MM.1S (cell line): ENCODE measurements at regions not wholly inside any gene's neighbourhood (a gene's known extent, or its start where the extent isn't known, plus 50 kb on each side); places are given as distances from the start of the nearest gene placed in this dataset.

Experiments used
- DNase-seq: peaks from one replicate; pipeline ENCODE4 v3.0.0-alpha.2; 2015
- H2AFZ ChIP-seq: fragments of 300-600 bp; sonication (generic); 2 replicates; pipeline ENCODE4 v1.6.0; 2016; ENCODE audit warnings: antibody characterized with exemption, low read length
- H3F3A ChIP-seq: fragments of 300-600 bp; sonication (generic); 2 replicates; pipeline ENCODE4 v1.6.1; 2016; ENCODE audit warnings: mild to moderate bottlenecking, antibody characterized with exemption, low read length, moderate library complexity, mixed read lengths; ENCODE audit not compliant: insufficient read depth
- H3K27ac ChIP-seq: fragments of 300-600 bp; sonication (generic); 2 replicates; pipeline ENCODE4 v1.5.1; 2016; ENCODE audit warnings: mild to moderate bottlenecking, low read length
- H3K27me3 ChIP-seq: fragments of 300-600 bp; sonication (generic); replicated peaks from 2 replicates; pipeline ENCODE4 v1.6.0; 2016; ENCODE audit warnings: low read length; ENCODE audit not compliant: insufficient read depth
- H3K36me3 ChIP-seq: fragments of 300-600 bp; sonication (generic); replicated peaks from 2 replicates; pipeline ENCODE4 v1.6.1; 2016; ENCODE audit warnings: mild to moderate bottlenecking, low read length, mixed read lengths; ENCODE audit not compliant: insufficient read depth
- H3K4me1 ChIP-seq: fragments of 300-600 bp; sonication (generic); 2 replicates; pipeline ENCODE4 v1.6.1; 2016; ENCODE audit warnings: low read length, mixed read lengths
- H3K4me2 ChIP-seq: fragments of 300-600 bp; sonication (generic); 2 replicates; pipeline ENCODE4 v1.6.0; 2016; ENCODE audit warnings: low read depth, low read length
- H3K4me3 ChIP-seq: fragments of 300-600 bp; sonication (generic); 2 replicates; pipeline ENCODE4 v1.5.1; 2016; ENCODE audit warnings: low read length, mixed read lengths
- H3K79me2 ChIP-seq: fragments of 300-600 bp; sonication (generic); 2 replicates; pipeline ENCODE4 v1.6.1; 2016; ENCODE audit warnings: mixed run types, low read length, mixed read lengths
- H3K9ac ChIP-seq: fragments of 300-600 bp; sonication (generic); 2 replicates; pipeline ENCODE4 v1.6.1; 2016; ENCODE audit warnings: low read length, mixed read lengths
- H3K9me2 ChIP-seq: fragments of 300-600 bp; sonication (generic); replicated peaks from 2 replicates; pipeline ENCODE4 v1.6.1; 2016; ENCODE audit warnings: mild to moderate bottlenecking, low read length, mixed read lengths; ENCODE audit not compliant: insufficient read depth
- H3K9me3 ChIP-seq: fragments of 300-600 bp; sonication (generic); replicated peaks from 2 replicates; pipeline ENCODE4 v1.6.1; 2016; ENCODE audit warnings: mild to moderate bottlenecking, low read length, mixed read lengths; ENCODE audit not compliant: insufficient read depth
- H4K20me1 ChIP-seq: fragments of 300-600 bp; sonication (generic); 2 replicates; pipeline ENCODE4 v1.6.1; 2016; ENCODE audit warnings: mild to moderate bottlenecking, low read length, moderate library complexity, mixed read lengths; ENCODE audit not compliant: insufficient read depth
- EZH2 ChIP-seq: fragments of 300-600 bp; sonication (generic); optimal IDR thresholded peaks from 2 replicates; pipeline ENCODE3; 2017; ENCODE audit warnings: low read depth, mild to moderate bottlenecking, antibody characterized with exemption, low read length, mixed read lengths
- EZH2phosphoT487 ChIP-seq: fragments of 300-600 bp; sonication (generic); IDR thresholded peaks from 2 replicates; pipeline ENCODE4 v1.6.1; 2018; ENCODE audit warnings: antibody characterized with exemption, low read length
- TF ChIP-seq, protein P1 (sequence below): fragments of 300-600 bp; sonication (generic); IDR thresholded peaks from 2 replicates; pipeline ENCODE4 v1.5.1; 2016; ENCODE audit warnings: antibody characterized with exemption, low read length, mixed read lengths

DNA sequence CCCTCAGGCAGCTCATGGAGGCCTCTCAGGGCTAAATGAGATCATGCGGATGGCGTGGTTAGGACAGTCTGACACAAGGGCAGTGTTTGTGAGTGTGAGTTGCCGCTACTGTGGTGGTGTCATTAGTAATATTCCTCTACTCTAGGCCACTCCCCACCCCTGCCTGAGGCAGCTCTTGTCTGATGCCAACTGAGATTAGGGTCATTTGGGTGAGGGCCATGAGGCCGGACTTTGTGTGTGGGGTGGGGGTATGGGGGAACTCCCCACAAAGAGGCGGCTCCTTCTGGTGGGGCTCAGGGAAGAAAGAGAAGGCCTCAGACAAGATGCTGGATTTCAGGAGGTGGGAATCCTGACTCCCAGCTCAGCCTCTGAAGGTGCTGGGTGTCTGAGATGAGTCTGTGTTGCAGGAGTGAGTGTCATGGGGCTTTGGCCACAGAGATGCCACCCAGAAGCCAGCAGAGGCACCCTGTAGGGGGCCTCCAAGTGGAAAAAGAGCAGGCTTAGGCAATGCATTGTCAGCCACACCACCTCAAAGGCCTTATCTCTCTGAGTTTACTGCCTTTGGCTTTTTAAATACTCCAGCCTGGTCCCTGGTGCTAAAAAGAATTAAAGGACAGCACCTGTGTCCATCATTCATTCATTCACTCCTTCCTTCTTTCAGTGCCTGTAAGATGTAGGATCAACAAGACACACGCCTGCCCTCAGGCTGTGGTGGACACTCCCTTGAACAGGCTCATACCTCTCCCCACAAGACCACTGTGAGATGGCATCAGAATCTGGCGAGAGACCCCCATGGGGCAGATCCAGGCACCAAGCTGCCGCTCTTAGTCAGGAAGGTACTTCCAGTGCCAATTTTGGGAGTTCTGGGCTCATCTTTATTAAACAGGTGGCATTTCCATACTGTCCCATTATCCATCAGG, 175.2 kb downstream of the MRPL14 start:
- Histone ChIP-seq H3F3A (no peaks in the 10 kb centered on the region), H3K27me3 (no peaks in the 10 kb centered on the region; the same call in 1 of the 2 replicates), H3K4me2 (no peak overlapping the region), H3K4me3 (no peak overlapping the region), H3K79me2 (no peaks in the 10 kb centered on the region), H3K36me3 (no peaks in the 10 kb centered on the region), H3K9me3 (no peaks in the 10 kb centered on the region), H3K9ac (no peak overlapping the region), H3K4me1 (no peaks in the 10 kb centered on the region), H3K27ac (no peak overlapping the region), H4K20me1 (no peaks in the 10 kb centered on the region), H2AFZ (no peak overlapping the region), H3K9me2 (no peaks in the 10 kb centered on the region)
- DNase-seq: no peak
- TF ChIP-seq EZH2 (no peak), EZH2phosphoT487 (no peak)
- TF ChIP-seq, protein P1, sequence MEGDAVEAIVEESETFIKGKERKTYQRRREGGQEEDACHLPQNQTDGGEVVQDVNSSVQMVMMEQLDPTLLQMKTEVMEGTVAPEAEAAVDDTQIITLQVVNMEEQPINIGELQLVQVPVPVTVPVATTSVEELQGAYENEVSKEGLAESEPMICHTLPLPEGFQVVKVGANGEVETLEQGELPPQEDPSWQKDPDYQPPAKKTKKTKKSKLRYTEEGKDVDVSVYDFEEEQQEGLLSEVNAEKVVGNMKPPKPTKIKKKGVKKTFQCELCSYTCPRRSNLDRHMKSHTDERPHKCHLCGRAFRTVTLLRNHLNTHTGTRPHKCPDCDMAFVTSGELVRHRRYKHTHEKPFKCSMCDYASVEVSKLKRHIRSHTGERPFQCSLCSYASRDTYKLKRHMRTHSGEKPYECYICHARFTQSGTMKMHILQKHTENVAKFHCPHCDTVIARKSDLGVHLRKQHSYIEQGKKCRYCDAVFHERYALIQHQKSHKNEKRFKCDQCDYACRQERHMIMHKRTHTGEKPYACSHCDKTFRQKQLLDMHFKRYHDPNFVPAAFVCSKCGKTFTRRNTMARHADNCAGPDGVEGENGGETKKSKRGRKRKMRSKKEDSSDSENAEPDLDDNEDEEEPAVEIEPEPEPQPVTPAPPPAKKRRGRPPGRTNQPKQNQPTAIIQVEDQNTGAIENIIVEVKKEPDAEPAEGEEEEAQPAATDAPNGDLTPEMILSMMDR: no peak

- Histone ChIP-seq H3K36me3 (no peaks in the 10 kb centered on the region), H3K4me2 (no peak overlapping the region), H2AFZ (no peak overlapping the region), H3K79me2 (no peaks in the 10 kb centered on the region), H3K9me2 (no peaks in the 10 kb centered on the region), H3K9me3 (no peaks in the 10 kb centered on the region), H3K4me1 (no peaks in the 10 kb centered on the region), H3K4me3 (no peak overlapping the region), H3K9ac (no peak overlapping the region), H3F3A (no peaks in the 10 kb centered on the region), H3K27me3 (no peaks in the 10 kb centered on the region; the same call in 1 of the 2 replicates), H3K27ac (no peak overlapping the region), H4K20me1 (no peaks in the 10 kb centered on the region)
- TF ChIP-seq, protein P1: peak; percentile 17; the same call in 1 of the 2 replicates
- no peak for TF ChIP-seq EZH2
- DNase-seq: peak; percentile 10
These were observed 176.0 kb downstream of the MRPL14 start for GRCh38 chr6:43951063-43951755.

DNA sequence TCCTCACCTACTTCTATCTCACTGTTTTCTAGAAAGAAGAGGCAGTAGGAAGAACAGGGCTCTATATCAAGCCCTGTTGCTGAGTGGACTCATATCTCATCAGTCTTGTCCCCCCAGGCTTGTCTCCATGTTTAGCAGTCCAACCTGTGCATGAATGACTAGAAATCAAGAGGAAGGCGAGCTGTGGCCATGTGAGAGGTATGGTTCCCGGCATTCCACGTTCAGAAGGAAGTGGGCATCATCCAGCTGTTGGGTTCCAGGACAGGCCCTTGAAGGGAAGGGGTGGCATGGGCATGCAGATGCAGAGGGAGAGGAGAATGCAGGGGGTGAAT, 176.6 kb downstream of the MRPL14 start:
- Histone ChIP-seq H3K79me2 (no peaks in the 10 kb centered on the region), H3K27me3 (no peaks in the 10 kb centered on the region; the same call in 1 of the 2 replicates), H3K36me3 (no peaks in the 10 kb centered on the region), H4K20me1 (no peaks in the 10 kb centered on the region), H3F3A (no peaks in the 10 kb centered on the region), H2AFZ (no peak overlapping the region), H3K4me2 (no peak overlapping the region), H3K9ac (no peak overlapping the region), H3K9me3 (no peaks in the 10 kb centered on the region), H3K9me2 (no peaks in the 10 kb centered on the region), H3K4me1 (no peaks in the 10 kb centered on the region), H3K27ac (no peak overlapping the region), H3K4me3 (no peak overlapping the region)
- DNase-seq: no peak
- TF ChIP-seq EZH2phosphoT487: no peak
- TF ChIP-seq, protein P1: no peak
- no peak for TF ChIP-seq EZH2
